ENCODE measurements at regions not wholly inside any gene's neighbourhood (a gene's known extent, or its start where the extent isn't known, plus 50 kb on each side); places are given as distances from the start of the nearest gene placed in this dataset.

DNA sequence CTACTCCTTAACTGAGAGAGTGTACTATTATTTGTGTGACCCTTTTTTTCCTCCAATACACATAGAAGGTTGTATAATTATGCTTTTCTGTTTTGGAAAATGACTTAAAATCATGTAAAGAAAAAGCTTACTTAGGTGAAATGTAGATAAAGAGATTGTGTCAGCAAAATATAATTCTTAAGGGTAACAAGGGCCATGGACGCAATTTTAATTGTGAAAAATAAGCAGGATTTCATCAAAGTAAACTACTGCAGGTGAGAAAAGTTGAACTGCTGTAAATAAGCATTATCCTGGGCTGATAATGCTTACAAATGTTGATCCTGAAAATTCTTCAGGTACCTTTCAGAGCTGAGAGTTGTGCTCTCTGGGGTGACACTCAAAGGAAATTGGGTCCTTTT lies 141.5 kb downstream of the RPIA start:
- no CpG with 5 or more reads among the region's 1 CpG for WGBS (ENCODE audit: insufficient coverage, insufficient read length)
- no peaks in the 10 kb centered on the region for H3K36me3 ChIP-seq (ENCODE audit: control insufficient read depth, insufficient read depth, low read length)
- H3K27me3 ChIP-seq (ENCODE audit: control insufficient read depth, insufficient read depth, low read length): no peaks in the 10 kb centered on the region
- H3K4me3 ChIP-seq (ENCODE audit: low read length): no peak overlapping the region
- no peaks in the 10 kb centered on the region for H3K4me1 ChIP-seq (ENCODE audit: control insufficient read depth, insufficient read depth, low read length)
- H3K27ac ChIP-seq (ENCODE audit: low read length): no peak overlapping the region
- no peaks in the 10 kb centered on the region; the same call in 1 of the 2 replicates for H3K9me3 ChIP-seq (ENCODE audit: control insufficient read depth, insufficient read depth, low read length)
- no peak for DNase-seq (ENCODE audit: low read depth, low spot score)

DNA sequence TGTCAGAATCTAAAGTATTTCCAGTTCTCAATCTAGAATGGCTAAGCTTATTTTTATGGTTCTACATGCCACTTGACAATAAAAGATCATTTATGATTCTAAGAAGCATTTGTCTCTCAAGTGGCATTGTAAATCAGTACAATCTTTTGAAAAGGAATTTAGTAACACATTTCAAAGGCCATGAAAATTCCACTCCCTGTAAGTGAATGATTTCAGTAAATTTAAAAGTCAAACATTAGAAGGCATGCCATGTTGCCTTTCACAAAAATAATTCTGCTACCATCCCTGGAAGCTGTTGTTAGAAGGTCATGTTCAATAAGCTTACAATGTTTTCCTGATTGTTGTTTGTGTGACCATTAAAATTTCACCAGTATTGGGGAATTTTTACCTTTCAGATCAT lies 142.9 kb downstream of the RPIA start:
- H3K4me1 ChIP-seq (ENCODE audit: control insufficient read depth, insufficient read depth, low read length): no peaks in the 10 kb centered on the region
- no peaks in the 10 kb centered on the region; the same call in 1 of the 2 replicates for H3K9me3 ChIP-seq (ENCODE audit: control insufficient read depth, insufficient read depth, low read length)
- no peaks in the 10 kb centered on the region for H3K27me3 ChIP-seq (ENCODE audit: control insufficient read depth, insufficient read depth, low read length)
- no peak overlapping the region for H3K27ac ChIP-seq (ENCODE audit: low read length)
- no peak for DNase-seq (ENCODE audit: low read depth, low spot score)
- H3K36me3 ChIP-seq (ENCODE audit: control insufficient read depth, insufficient read depth, low read length): no peaks in the 10 kb centered on the region
- no peak overlapping the region for H3K4me3 ChIP-seq (ENCODE audit: low read length)

DNA sequence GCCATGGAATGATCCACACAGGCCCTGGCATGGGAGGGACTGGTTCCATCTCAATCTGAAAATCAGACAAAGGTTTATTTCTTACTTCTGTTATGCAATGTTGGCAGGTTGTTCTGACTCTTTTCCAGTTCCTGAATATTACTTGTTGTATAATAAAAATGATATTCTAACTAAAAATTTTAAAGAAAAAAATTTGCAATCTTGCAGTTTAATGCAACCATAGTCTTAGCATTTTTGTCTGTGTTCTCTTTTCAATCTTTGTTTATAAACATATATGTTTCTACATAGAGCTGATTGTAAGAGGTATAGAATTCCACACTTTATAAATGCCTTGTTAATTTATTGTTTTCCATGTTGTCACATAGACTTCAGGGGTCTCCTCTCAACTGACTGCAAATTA lies 143.4 kb downstream of the RPIA start:
- no peak for DNase-seq (ENCODE audit: low read depth, low spot score)
- H3K9me3 ChIP-seq (ENCODE audit: control insufficient read depth, insufficient read depth, low read length): no peaks in the 10 kb centered on the region; the same call in 1 of the 2 replicates
- H3K4me1 ChIP-seq (ENCODE audit: control insufficient read depth, insufficient read depth, low read length): no peaks in the 10 kb centered on the region
- no peak overlapping the region for H3K27ac ChIP-seq (ENCODE audit: low read length)
- H3K4me3 ChIP-seq (ENCODE audit: low read length): no peak overlapping the region
- no peaks in the 10 kb centered on the region for H3K36me3 ChIP-seq (ENCODE audit: control insufficient read depth, insufficient read depth, low read length)
- no peaks in the 10 kb centered on the region for H3K27me3 ChIP-seq (ENCODE audit: control insufficient read depth, insufficient read depth, low read length)

DNA sequence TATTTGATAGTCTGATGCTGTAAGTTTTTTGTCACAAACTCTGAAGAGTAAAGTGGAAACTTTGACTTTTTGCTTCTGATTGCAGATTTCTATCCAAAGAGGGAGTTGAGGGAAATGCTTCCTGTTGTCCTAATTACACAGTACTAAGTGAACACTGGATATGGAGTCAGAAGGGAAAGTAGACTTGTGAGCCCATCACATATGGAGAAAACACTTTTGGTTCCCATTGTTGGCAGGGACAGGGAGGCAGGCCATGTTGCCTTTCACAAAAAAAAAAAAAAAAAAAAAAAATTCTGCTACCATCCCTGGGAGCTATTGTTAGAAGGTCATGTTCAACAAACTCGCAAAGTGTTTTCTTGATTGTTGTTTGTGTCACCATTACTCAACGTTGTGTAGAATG lies 144.3 kb downstream of the RPIA start:
- H3K36me3 ChIP-seq (ENCODE audit: control insufficient read depth, insufficient read depth, low read length): no peaks in the 10 kb centered on the region
- WGBS (ENCODE audit: insufficient coverage, insufficient read length): no CpG with 5 or more reads among the region's 2 CpGs
- H3K4me1 ChIP-seq (ENCODE audit: control insufficient read depth, insufficient read depth, low read length): no peaks in the 10 kb centered on the region
- H3K4me3 ChIP-seq (ENCODE audit: low read length): no peak overlapping the region
- H3K27me3 ChIP-seq (ENCODE audit: control insufficient read depth, insufficient read depth, low read length): no peaks in the 10 kb centered on the region
- H3K9me3 ChIP-seq (ENCODE audit: control insufficient read depth, insufficient read depth, low read length): no peaks in the 10 kb centered on the region; the same call in 1 of the 2 replicates
- DNase-seq (ENCODE audit: low read depth, low spot score): no peak
- H3K27ac ChIP-seq (ENCODE audit: low read length): no peak overlapping the region

DNA sequence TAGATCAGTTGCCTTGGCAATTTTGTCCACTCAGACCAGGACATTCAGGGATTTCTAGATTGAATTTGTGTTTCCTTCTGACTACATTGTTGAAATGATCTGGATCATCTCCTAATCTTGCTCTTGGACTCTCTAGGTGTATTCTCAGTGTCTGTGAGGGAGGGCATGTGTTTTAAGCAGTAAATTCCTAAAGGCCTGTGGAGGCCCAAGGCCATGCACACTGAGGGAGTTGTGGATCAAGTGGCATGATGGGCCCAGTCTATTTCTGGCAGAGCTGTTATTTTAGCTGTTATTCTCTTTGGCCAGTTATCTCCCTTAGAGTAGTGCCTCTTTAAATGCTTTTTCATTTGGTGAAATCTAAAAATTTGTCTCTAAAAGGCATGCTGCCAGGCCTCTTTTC lies 144.9 kb downstream of the RPIA start:
- no peak overlapping the region for H3K4me3 ChIP-seq (ENCODE audit: low read length)
- no peaks in the 10 kb centered on the region; the same call in 1 of the 2 replicates for H3K9me3 ChIP-seq (ENCODE audit: control insufficient read depth, insufficient read depth, low read length)
- no peak for DNase-seq (ENCODE audit: low read depth, low spot score)
- no peaks in the 10 kb centered on the region for H3K36me3 ChIP-seq (ENCODE audit: control insufficient read depth, insufficient read depth, low read length)
- no peaks in the 10 kb centered on the region for H3K4me1 ChIP-seq (ENCODE audit: control insufficient read depth, insufficient read depth, low read length)
- no peaks in the 10 kb centered on the region for H3K27me3 ChIP-seq (ENCODE audit: control insufficient read depth, insufficient read depth, low read length)
- H3K27ac ChIP-seq (ENCODE audit: low read length): no peak overlapping the region

DNA sequence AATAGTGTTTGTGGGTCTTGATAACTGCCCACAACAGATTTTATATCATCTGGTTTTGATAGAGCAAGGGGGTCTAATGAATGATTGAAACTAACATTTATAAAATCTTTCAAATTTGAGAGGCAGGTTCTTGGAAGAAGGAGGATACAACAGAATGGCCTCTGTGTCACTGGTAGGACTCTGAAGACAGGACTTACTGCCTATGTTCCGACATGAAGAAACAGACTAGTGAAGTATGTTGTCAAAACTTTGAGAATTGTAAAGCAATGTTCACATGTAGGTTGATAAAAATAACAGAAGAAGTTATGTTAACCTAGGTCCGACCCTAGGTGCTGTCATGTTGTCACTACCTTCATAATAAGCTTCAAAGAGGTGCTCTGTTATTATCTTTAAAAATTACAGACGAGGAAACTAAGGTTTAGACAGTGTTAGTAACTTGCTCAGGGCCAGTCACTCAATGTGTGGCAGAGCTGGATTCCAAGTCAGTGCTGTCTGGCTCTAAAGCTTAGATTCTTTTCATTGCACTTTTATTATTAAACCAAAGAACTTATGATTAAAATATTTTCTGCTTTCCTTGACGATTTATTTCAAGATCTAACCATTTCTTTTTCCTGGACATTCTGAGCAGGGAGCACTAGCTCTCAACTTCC lies 146.2 kb downstream of the RPIA start:
- Histone ChIP-seq H3K36me3 (ENCODE audit: control insufficient read depth, insufficient read depth, low read length) (no peaks in the 10 kb centered on the region), H3K27me3 (ENCODE audit: control insufficient read depth, insufficient read depth, low read length) (no peaks in the 10 kb centered on the region), H3K9me3 (ENCODE audit: control insufficient read depth, insufficient read depth, low read length) (no peaks in the 10 kb centered on the region; the same call in 1 of the 2 replicates), H3K4me3 (ENCODE audit: low read length) (no peak overlapping the region), H3K4me1 (ENCODE audit: control insufficient read depth, insufficient read depth, low read length) (no peaks in the 10 kb centered on the region), H3K27ac (ENCODE audit: low read length) (no peak overlapping the region)
- no peak for DNase-seq (ENCODE audit: low read depth, low spot score)
- WGBS (ENCODE audit: insufficient coverage, insufficient read length): no CpG with 5 or more reads among the region's 4 CpGs

DNA sequence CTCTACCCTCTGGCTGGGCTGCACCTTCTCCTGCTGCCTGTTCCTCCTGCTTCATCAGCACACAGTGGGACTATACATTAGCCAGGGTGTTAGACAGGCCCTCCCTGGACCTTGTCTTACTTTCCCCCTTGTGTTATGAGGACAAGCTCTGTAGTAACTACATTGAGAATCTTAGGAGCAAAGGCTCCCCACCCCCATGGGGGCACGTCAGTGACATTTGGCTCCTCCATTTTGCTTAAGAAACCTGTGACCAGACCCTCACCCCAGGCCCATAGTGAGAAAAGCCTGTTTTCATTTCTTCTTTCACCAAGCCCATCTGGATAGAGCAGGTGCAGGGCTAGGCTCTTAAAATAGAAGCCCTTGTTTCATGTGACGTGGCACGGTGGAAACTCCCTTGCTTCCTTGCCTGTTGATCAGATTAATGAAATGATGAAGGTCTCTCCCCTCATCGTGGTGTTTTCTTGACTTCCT lies 146.7 kb downstream of the RPIA start:
- WGBS (ENCODE audit: insufficient coverage, insufficient read length): no CpG with 5 or more reads among the region's 4 CpGs
- H3K27ac ChIP-seq (ENCODE audit: low read length): no peak overlapping the region
- no peaks in the 10 kb centered on the region for H3K4me1 ChIP-seq (ENCODE audit: control insufficient read depth, insufficient read depth, low read length)
- no peaks in the 10 kb centered on the region for H3K36me3 ChIP-seq (ENCODE audit: control insufficient read depth, insufficient read depth, low read length)
- DNase-seq (ENCODE audit: low read depth, low spot score): no peak
- H3K4me3 ChIP-seq (ENCODE audit: low read length): no peak overlapping the region
- H3K9me3 ChIP-seq (ENCODE audit: control insufficient read depth, insufficient read depth, low read length): no peaks in the 10 kb centered on the region; the same call in 1 of the 2 replicates
- H3K27me3 ChIP-seq (ENCODE audit: control insufficient read depth, insufficient read depth, low read length): no peaks in the 10 kb centered on the region

DNA sequence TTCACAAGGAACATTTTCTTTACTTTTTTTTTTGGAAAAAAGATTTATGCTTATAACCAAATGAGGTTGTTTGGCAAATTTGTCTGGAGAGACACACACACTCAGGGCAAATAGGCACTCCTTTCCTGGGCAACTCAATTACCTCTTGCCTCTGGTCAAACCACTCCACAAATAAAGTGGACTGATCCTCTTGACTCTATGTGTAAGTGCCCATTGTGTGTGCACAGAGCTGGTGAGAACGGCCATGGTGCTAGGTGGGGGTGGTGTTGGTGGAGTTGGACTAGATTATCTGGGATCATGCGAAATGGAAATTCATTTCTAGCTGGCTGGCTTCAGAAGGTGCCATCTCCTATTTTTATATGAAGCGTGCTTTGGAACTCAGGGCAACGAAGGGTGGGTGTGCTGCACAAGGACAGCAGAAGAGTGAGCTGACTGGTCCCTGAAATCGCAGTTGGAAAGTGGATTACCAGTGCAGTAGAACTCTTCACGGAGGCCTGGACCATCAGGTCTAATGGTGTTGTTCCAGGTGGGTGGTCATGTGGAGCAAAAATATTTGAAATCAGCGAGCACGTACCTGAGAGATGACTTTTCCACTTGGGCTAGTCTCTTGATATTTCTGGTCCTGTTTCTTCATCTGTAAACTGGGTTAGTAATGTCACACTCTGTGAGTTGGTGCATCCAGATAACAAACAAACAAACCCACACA lies 149.9 kb downstream of the RPIA start:
- Histone ChIP-seq H3K27ac (ENCODE audit: low read length) (no peak overlapping the region), H3K4me3 (ENCODE audit: low read length) (no peak overlapping the region), H3K4me1 (ENCODE audit: control insufficient read depth, insufficient read depth, low read length) (no peaks in the 10 kb centered on the region), H3K27me3 (ENCODE audit: control insufficient read depth, insufficient read depth, low read length) (no peaks in the 10 kb centered on the region), H3K36me3 (ENCODE audit: control insufficient read depth, insufficient read depth, low read length) (no peaks in the 10 kb centered on the region), H3K9me3 (ENCODE audit: control insufficient read depth, insufficient read depth, low read length) (no peaks in the 10 kb centered on the region; the same call in 1 of the 2 replicates)
- no peak for DNase-seq (ENCODE audit: low read depth, low spot score)
- WGBS (ENCODE audit: insufficient coverage, insufficient read length): no CpG with 5 or more reads among the region's 8 CpGs

DNA sequence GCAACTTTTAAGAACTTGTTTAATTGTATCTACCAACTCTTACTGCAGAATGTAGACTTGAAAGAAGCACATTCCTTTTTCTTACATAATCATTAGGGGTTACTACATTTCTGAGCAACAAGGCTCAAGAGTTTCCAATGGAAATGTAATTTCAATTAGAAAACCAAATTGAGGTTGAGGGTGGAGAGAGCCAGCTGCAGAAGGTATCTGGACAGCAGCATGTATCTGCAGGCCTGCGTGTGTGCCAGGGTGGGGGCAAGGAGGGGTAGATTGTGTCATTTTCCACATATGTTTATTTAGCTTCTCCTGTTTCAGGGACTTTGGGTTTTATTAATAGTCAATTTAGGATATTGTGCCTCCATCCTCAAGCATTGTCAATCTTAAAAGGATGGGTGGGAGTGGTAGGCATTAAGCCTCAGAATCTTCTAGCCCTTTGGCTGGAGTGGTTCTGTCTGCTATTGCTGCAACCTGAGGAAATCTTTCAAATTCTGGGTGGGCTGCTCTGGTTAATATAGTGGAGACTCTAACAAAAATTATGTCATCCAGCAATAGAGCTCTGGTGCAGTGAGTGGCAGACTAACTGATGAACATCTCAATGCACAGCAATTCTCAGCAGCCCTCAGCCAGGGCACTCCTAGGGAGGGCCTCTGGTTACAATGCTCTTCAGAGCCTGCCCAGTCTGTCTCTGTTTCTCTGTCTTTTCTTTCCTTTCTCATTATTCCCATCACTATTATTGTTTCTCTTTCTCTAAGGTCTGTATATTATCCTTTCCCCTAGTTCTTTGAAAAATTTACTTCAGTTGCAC lies 151.4 kb downstream of the RPIA start:
- no peaks in the 10 kb centered on the region for H3K9me3 ChIP-seq (ENCODE audit: control insufficient read depth, insufficient read depth, low read length)
- H3K27ac ChIP-seq (ENCODE audit: low read length): no peak overlapping the region
- no peak for DNase-seq (ENCODE audit: low read depth, low spot score)
- no peaks in the 10 kb centered on the region for H3K36me3 ChIP-seq (ENCODE audit: control insufficient read depth, insufficient read depth, low read length)
- WGBS (ENCODE audit: insufficient coverage, insufficient read length): no CpG with 5 or more reads among the region's 1 CpG
- H3K4me3 ChIP-seq (ENCODE audit: low read length): no peak overlapping the region
- no peaks in the 10 kb centered on the region for H3K27me3 ChIP-seq (ENCODE audit: control insufficient read depth, insufficient read depth, low read length)
- no peaks in the 10 kb centered on the region for H3K4me1 ChIP-seq (ENCODE audit: control insufficient read depth, insufficient read depth, low read length)

DNA sequence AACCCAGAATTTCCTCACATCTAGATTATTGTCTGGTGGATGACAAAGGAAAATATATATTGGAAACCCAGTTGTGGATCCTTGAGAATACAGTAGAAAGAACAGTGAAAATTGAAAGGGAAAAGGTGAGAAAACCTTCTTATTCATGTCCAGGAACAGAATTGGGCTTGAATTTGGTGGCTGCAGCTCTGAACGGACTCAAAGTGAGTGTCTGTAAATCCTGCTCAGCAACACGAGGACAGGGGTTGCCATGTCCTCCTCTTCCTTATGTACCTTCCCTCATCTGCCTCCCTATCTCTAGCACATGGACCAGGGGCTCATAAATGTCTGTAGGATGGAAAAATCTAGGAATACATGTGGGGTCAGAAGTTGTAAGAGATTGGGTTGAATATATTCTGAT lies 152.2 kb downstream of the RPIA start:
- no CpG with 5 or more reads among the region's 2 CpGs for WGBS (ENCODE audit: insufficient coverage, insufficient read length)
- Histone ChIP-seq H3K9me3 (ENCODE audit: control insufficient read depth, insufficient read depth, low read length) (no peaks in the 10 kb centered on the region), H3K4me1 (ENCODE audit: control insufficient read depth, insufficient read depth, low read length) (no peaks in the 10 kb centered on the region), H3K36me3 (ENCODE audit: control insufficient read depth, insufficient read depth, low read length) (no peaks in the 10 kb centered on the region), H3K4me3 (ENCODE audit: low read length) (no peak overlapping the region), H3K27ac (ENCODE audit: low read length) (no peak overlapping the region), H3K27me3 (ENCODE audit: control insufficient read depth, insufficient read depth, low read length) (no peaks in the 10 kb centered on the region)
- no peak for DNase-seq (ENCODE audit: low read depth, low spot score)

Measured in iPS DF 6.9 (cell line).